OCI-LY1 (cell line): ENCODE measurements at regions not wholly inside any gene's neighbourhood (a gene's known extent, or its start where the extent isn't known, plus 50 kb on each side); places are given as distances from the start of the nearest gene placed in this dataset.

Experiments
- H2AFZ ChIP-seq: fragments of 200-600 bp; sonication (generic), shearing (Covaris generic); 2 replicates; pipeline ENCODE4 v1.6.0; 2014; ENCODE audit warnings: antibody characterized with exemption, mild to moderate bottlenecking, low read length
- H3F3A ChIP-seq: fragments of 200-600 bp; sonication (generic), shearing (Covaris generic); 2 replicates; pipeline ENCODE4 v1.6.0; 2014; ENCODE audit warnings: mild to moderate bottlenecking, antibody characterized with exemption, low read length, moderate library complexity; ENCODE audit not compliant: insufficient read depth
- H3K27ac ChIP-seq: fragments of 200-600 bp; sonication (generic); 2 replicates; pipeline ENCODE4 v1.5.1; 2014; ENCODE audit warnings: low read length, mixed run types, mild to moderate bottlenecking, low read depth; ENCODE audit not compliant: poor library complexity, severe bottlenecking
- H3K27me3 ChIP-seq: fragments of 200-600 bp; sonication (generic); 2 replicates; pipeline ENCODE4 v1.6.0; 2014; ENCODE audit warnings: antibody characterized with exemption, mild to moderate bottlenecking, low read length, moderate library complexity; ENCODE audit not compliant: insufficient read depth
- H3K36me3 ChIP-seq: fragments of 200-600 bp; sonication (generic); 2 replicates; pipeline ENCODE4 v1.6.1; 2014; ENCODE audit warnings: mild to moderate bottlenecking, antibody characterized with exemption, low read length, moderate library complexity, mixed read lengths; ENCODE audit not compliant: insufficient read depth
- H3K4me1 ChIP-seq: fragments of 200-600 bp; sonication (generic); 2 replicates; pipeline ENCODE4 v1.5.1; 2014; ENCODE audit warnings: mild to moderate bottlenecking, low read length, moderate library complexity; ENCODE audit not compliant: insufficient read depth, severe bottlenecking
- H3K4me2 ChIP-seq: fragments of 200-600 bp; sonication (generic), shearing (Covaris generic); 2 replicates; pipeline ENCODE4 v1.6.1; 2014; ENCODE audit warnings: low read length
- H3K4me3 ChIP-seq: fragments of 200-600 bp; sonication (generic); 2 replicates; pipeline ENCODE4 v1.5.1; 2014; ENCODE audit warnings: low read length, low read depth, mild to moderate bottlenecking, mixed read lengths; ENCODE audit not compliant: poor library complexity, severe bottlenecking
- H3K79me2 ChIP-seq: fragments of 200-600 bp; shearing (Covaris generic); 2 replicates; pipeline ENCODE4 v1.6.1; 2016; ENCODE audit warnings: mixed run types, low read length, mixed read lengths; ENCODE audit not compliant: insufficient read depth
- H3K9ac ChIP-seq: fragments of 200-600 bp; sonication (generic), shearing (Covaris generic); 2 replicates; pipeline ENCODE4 v1.6.1; 2014; ENCODE audit warnings: mild to moderate bottlenecking, low read length, mixed read lengths
- H3K9me2 ChIP-seq: fragments of 200-600 bp; sonication (generic), shearing (Covaris generic); 2 replicates; pipeline ENCODE4 v1.6.1; 2014; ENCODE audit warnings: low read depth, mild to moderate bottlenecking, low read length, mixed read lengths
- H3K9me3 ChIP-seq: fragments of 200-600 bp; shearing (Covaris generic); 2 replicates; pipeline ENCODE4 v1.6.1; 2014; ENCODE audit warnings: low read length, mixed read lengths
- H4K20me1 ChIP-seq: fragments of 200-600 bp; sonication (generic), shearing (Covaris generic); 2 replicates; pipeline ENCODE4 v1.6.0; 2016; ENCODE audit warnings: mild to moderate bottlenecking, low read length; ENCODE audit not compliant: insufficient read depth
- CTCF ChIP-seq: fragments of 200-600 bp; sonication (generic), shearing (Covaris generic); IDR thresholded peaks from 2 replicates; pipeline ENCODE4 v1.5.1; 2017; ENCODE audit warnings: mild to moderate bottlenecking, antibody characterized with exemption, low read length, moderate library complexity, mixed read lengths
- EZH2 ChIP-seq: fragments of 200-600 bp; sonication (generic), shearing (Covaris generic); IDR thresholded peaks from 2 replicates; pipeline ENCODE4 v1.8.0; 2017; ENCODE audit warnings: borderline replicate concordance, mixed run types, mild to moderate bottlenecking, antibody characterized with exemption, low read length, moderate library complexity, mixed read lengths

- Histone ChIP-seq H3K9ac (no peak overlapping the region), H3K9me2 (no peaks in the 10 kb centered on the region), H3K4me1 (peaks cover 11% of the 10 kb centered on the region), H3K27me3 (no peaks in the 10 kb centered on the region; the same call in 1 of the 2 replicates), H3K9me3 (peaks cover 4% of the 10 kb centered on the region), H4K20me1 (no peaks in the 10 kb centered on the region), H3F3A (no peaks in the 10 kb centered on the region), H3K4me3 (no peak overlapping the region), H3K27ac (no peak overlapping the region), H3K79me2 (no peaks in the 10 kb centered on the region), H2AFZ (no peak overlapping the region), H3K36me3 (no peaks in the 10 kb centered on the region; the same call in 1 of the 2 replicates), H3K4me2 (no peak overlapping the region)
- TF ChIP-seq CTCF (no peak), EZH2 (no peak)
Measured at GRCh38 chr2:30341500-30342267, 105.4 kb upstream of the LCLAT1 start.

GRCh38 chr2:30346471-30347169 lies 100.4 kb upstream of the LCLAT1 start:
- H4K20me1 ChIP-seq, result no peaks in the 10 kb centered on the region
- H3K9me3 ChIP-seq, result peaks cover 4% of the 10 kb centered on the region
- no peaks in the 10 kb centered on the region for H3K4me1 ChIP-seq
- H3K4me3 ChIP-seq, result no peak overlapping the region
- H3K27me3 ChIP-seq, result no peaks in the 10 kb centered on the region; the same call in 1 of the 2 replicates
- no peak overlapping the region for H3K9ac ChIP-seq
- H3K27ac ChIP-seq, result no peak overlapping the region
- H3K79me2 ChIP-seq, result no peaks in the 10 kb centered on the region
- no peak overlapping the region for H3K4me2 ChIP-seq
- no peak overlapping the region for H2AFZ ChIP-seq
- H3K36me3 ChIP-seq, result no peaks in the 10 kb centered on the region; the same call in 1 of the 2 replicates
- no peaks in the 10 kb centered on the region for H3K9me2 ChIP-seq
- no peaks in the 10 kb centered on the region for H3F3A ChIP-seq
- TF ChIP-seq EZH2 (no peak), CTCF (no peak)

GRCh38 chr2:30348825-30349224 lies 98.2 kb upstream of the LCLAT1 start:
- Histone ChIP-seq H2AFZ (no peak overlapping the region), H3K36me3 (no peaks in the 10 kb centered on the region; the same call in 1 of the 2 replicates), H3K27me3 (no peaks in the 10 kb centered on the region; the same call in 1 of the 2 replicates), H3K9me3 (no peaks in the 10 kb centered on the region; the same call in 1 of the 2 replicates), H3K9ac (no peak overlapping the region), H3F3A (no peaks in the 10 kb centered on the region), H3K9me2 (no peaks in the 10 kb centered on the region), H3K4me2 (no peak overlapping the region), H3K27ac (no peak overlapping the region), H3K4me1 (no peaks in the 10 kb centered on the region), H3K79me2 (no peaks in the 10 kb centered on the region), H4K20me1 (no peaks in the 10 kb centered on the region), H3K4me3 (no peak overlapping the region)
- TF ChIP-seq CTCF, result no peak
- TF ChIP-seq EZH2, result no peak
